GM21737 (cell line): ENCODE measurements at regions not wholly inside any gene's neighbourhood (a gene's known extent, or its start where the extent isn't known, plus 50 kb on each side); places are given as distances from the start of the nearest gene placed in this dataset.

Source experiments
- ATAC-seq: cut with Tn5 transposase; IDR thresholded peaks from one replicate; pipeline ENCODE4 v1.9.1; 2021; ENCODE audit warnings: mild to moderate bottlenecking, moderate library complexity; ENCODE audit not compliant: unreplicated experiment

- ATAC-seq, result no peak
Measured at GRCh38 chr1:30034627-30035521, 688.5 kb downstream of the MATN1 start.

GRCh38 chr1:30034105-30034626, 689.2 kb downstream of the MATN1 start:
- no peak for ATAC-seq

GRCh38 chr1:30033256-30034104, 689.9 kb downstream of the MATN1 start:
- ATAC-seq, result no peak

GRCh38 chr1:30032302-30032701, 691.1 kb downstream of the MATN1 start:
- ATAC-seq, result no peak

- ATAC-seq, result no peak
Measured at GRCh38 chr1:30029677-30030076, 693.7 kb downstream of the MATN1 start.

- no peak for ATAC-seq
Measured at GRCh38 chr1:30028939-30029338, 694.4 kb downstream of the MATN1 start.

DNA sequence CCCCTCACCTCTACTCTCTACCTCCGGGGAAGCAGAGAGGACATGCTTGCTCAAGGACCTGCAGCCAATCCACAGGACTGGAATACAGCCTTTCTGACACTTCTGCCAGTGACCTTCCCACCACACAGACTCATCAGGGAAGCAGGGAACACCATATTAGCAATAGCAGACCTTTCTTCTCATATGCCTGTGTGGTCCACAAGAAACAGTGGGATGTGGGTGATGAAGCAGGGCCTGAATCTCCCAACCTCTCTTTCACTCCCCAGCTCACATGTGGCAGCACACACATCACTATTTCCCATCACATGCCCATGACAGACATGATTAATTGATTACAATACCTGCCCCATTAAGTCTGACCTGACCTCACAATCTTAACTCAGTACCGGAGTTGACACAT, 695.1 kb downstream of the MATN1 start:
- no peak for ATAC-seq

DNA sequence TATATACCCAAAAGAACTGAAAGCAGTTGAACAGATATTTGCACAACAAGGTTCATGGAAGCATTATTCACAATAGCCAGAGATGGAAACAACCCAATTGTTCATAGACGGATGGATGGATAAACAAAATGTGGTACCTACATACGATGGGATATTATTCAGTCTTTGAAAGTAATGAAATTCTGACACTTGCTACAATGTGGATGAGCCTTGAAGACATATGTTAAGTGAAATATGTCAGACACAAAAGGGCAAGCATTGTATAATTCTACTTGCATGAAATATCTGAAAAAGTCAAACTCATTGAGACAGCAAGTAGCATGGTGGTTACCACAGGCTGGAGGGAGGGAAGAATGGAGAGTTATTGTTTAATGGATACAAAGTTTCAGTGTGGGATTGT, 696.1 kb downstream of the MATN1 start:
- no peak for ATAC-seq

DNA sequence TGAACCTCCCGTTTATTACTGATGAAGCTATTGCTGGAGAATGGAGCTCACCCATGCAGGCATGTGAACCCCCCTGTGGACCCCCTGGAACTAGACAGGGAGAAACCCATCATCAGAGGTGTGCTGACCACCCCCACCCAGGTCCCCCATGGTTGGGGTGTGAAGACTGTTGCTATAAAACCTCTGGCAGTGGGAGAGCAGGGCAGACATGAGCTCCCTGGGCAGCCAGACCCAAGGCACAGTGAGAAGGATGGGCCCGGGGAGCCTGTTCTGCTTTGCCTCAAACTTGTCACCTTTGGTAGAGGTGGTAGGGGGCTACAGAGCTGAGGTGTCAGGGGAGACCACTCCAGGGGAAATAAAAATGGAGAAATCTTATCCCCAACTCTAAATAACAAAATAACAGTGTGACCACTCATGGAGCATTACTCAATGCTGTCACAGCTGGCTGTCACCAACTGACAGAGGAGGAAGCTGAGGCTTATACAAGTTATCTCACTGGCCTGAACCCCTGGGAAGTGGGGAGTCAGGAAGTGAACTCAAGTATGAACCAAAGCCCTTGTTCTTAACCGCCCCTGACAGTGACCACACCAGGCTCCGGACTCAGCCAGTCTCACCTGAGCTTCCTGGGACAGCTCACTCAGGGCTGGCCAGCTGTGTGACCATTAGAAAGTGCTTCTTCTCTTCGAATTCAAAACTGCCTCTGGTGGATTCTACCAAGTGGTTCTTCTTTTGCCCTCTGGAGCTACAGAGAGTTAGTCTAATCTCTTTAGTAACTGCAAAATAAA, 698.8 kb downstream of the MATN1 start:
- ATAC-seq, result no peak

DNA sequence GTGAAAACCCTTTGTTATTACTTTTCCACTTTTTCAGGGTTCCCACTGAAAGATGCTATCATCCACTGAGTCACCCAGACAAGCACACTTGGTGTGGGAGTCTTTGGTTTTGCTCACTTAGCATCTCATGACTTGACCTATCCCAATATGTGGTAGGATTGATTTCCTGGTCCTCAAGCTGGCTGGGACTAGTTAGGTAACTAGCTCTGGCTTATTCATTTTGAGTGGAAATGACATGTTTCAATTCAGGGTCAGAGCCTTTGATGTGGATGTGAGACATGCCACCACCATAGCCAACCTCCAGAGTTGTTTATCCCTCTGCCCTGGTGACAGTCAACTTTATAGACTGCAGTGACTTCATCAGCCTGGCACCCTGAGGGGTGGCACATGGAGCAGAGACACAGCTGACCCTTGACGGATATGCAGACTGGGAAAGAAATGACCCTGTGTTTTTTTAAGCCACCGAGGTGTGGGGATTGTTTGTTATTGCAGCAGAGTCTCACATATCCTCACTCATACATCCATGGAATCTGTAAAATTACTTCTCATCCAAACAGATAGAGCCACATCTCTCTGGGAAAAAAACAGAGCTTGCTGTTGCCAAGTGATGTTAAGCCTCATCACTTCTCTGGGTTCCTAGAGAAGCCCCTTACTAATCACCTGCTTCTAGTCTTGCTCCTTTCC, 699.9 kb downstream of the MATN1 start:
- no peak for ATAC-seq

DNA sequence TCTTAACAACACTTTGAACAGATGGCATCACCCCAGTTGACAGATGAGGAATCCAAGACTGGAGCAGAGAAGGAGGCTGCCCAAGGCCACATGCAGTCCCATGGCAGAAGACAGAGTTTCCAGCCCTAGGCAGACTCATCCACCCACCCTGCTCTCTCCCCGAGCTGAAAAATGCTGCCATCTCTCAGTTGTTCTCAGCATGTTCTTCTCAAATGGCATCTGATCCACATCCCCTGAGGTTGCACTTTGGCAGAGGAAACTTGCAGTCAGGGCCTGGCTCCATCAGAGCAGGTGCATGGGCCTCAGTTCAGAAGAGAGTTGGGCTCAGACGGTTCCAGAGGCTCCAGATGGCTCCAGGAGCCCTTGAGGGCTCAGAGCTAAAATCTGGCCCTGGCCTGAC, 709.4 kb downstream of the MATN1 start:
- no peak for ATAC-seq

- no peak for ATAC-seq
Measured at GRCh38 chr1:30012455-30013440, 710.6 kb downstream of the MATN1 start.

GRCh38 chr1:30011970-30012369, 711.4 kb downstream of the MATN1 start:
- ATAC-seq, result no peak

DNA sequence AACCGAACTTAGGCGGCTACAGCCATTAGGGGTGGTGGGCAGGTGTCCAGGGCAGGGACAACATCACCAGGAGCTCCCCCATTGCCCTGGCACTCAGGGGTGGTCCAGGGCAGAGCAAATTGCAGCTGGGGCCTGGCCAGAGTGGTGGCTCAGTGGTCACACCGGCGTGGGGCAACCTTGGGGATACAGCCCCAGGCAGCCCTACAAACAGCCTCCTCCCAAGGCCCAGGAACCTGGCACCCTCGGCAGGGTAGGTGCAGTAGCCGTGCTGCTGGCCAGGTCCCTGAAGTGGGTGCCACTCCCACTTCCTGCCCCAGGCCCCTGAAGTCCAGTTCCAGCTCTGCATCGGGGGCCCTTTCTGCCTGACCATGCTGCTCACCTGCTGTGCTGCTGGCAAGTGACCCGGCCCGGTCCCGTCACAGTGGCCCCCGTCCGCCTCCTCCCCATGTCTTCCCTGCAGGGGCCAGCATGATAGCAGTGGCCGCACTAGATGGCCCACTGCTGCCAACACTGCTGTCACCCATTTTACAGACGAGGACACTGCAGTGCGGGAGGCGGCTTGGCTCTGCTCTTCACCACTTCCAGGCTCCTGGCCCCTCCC, 712.8 kb downstream of the MATN1 start:
- no peak for ATAC-seq

DNA sequence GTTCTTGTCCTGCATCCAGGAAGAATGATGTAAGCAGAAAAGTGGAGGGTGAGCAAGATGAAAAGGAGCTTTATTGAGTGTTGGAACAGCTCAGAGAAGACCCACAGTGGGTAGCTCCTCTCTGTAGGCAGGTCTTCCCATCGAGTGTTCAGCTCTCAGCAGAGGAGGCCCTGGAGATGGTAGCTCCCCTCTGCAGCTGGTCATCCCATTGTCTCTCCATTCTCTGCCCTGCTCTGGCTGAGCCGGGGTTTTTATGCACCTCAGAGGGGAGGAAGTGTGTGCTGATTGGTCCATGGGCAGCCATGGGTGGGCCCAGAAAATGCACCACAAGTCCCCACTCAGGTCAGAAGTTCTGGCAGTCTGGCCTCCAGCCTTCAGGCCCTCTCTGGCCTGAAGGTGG, 713.7 kb downstream of the MATN1 start:
- ATAC-seq, result no peak

GRCh38 chr1:30008998-30009657, 714.3 kb downstream of the MATN1 start:
- ATAC-seq, result no peak

- ATAC-seq, result no peak
Measured at GRCh38 chr1:30008372-30008997, 714.9 kb downstream of the MATN1 start.
